Activated T-cell treated with anti-CD3 and anti-CD28 coated beads, Interleukin-2, amount 50 U/mL, for 24 hours (primary cell): ENCODE measurements at regions not wholly inside any gene's neighbourhood (a gene's known extent, or its start where the extent isn't known, plus 50 kb on each side); places are given as distances from the start of the nearest gene placed in this dataset.

ENCODE experiments used
- DNase-seq: peaks from one replicate; pipeline ENCODE4 v3.0.0-alpha.2; 2020
- H3K27ac Mint-ChIP-seq: 2 replicates; pipeline ENCODE4 v1.8.0; 2020; ENCODE audit warnings: mild to moderate bottlenecking, mixed read lengths
- H3K27me3 Mint-ChIP-seq: 2 replicates; pipeline ENCODE4 v1.8.0; 2020; ENCODE audit warnings: mixed read lengths
- H3K36me3 Mint-ChIP-seq: 2 replicates; pipeline ENCODE4 v1.8.0; 2020; ENCODE audit warnings: low read depth, mixed read lengths
- H3K4me1 Mint-ChIP-seq: 2 replicates; pipeline ENCODE4 v1.8.0; 2020; ENCODE audit warnings: low read depth, mixed read lengths
- H3K4me3 Mint-ChIP-seq: 2 replicates; pipeline ENCODE4 v1.8.0; 2020; ENCODE audit warnings: mild to moderate bottlenecking, moderate library complexity, mixed read lengths
- H3K9me3 Mint-ChIP-seq: 2 replicates; pipeline ENCODE4 v1.8.0; 2020; ENCODE audit warnings: mixed read lengths

DNA sequence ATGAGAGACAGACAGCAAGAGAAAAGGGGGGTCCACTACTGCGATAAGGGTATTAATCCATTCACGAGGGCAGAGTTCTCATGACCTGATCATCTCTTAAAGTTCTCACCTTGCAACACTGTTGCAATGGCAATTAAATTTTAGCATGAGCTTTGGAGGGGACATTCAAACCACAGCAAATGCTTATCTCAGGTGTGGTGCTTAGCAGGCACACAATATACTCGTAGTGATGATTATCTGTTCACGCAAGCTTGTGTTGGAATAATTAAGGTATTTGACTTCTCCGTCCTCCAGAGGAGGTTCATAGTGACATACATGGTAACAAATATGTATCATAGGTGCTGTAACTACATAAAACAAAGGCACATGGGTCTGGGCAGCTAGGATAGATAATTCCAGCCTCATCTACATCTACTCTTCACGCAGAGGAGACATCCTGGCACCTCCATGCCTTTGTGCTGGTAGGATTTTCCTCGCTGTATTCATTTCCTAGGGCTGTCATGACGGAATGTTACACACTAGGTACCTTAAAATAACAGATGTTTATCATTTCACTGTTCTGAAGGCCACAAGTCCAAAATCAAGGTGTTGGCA, 221.2 kb downstream of the RBM19 start:
- Mint-ChIP-seq H3K4me1 (no peaks in the 10 kb centered on the region), H3K4me3 (no peak overlapping the region), H3K27me3 (peaks cover 44% of the 10 kb centered on the region), H3K36me3 (no peaks in the 10 kb centered on the region), H3K27ac (no peak overlapping the region), H3K9me3 (no peaks in the 10 kb centered on the region)
- no peak for DNase-seq

DNA sequence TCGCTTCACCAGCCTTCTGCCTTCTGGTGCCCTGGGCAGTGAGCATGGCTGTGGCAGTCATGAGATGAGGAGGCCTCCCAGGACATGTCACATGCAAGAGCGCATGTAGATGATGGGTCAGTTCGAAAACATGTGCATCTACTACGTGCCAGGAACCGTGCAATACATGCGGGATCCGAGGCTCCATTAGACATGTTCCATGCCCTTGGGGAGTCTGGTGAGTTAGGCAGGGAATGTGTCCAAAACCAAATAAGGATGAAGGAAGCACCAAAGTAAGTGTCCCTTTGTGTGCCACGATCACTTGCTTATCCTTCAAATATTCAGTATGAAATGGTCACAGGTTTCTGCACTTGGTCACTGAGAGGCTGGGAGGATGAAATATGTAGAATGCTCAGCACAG, 223.3 kb downstream of the RBM19 start:
- no peaks in the 10 kb centered on the region for H3K9me3 Mint-ChIP-seq
- no peak overlapping the region for H3K4me3 Mint-ChIP-seq
- no peaks in the 10 kb centered on the region for H3K4me1 Mint-ChIP-seq
- no peak for DNase-seq
- no peak overlapping the region for H3K27ac Mint-ChIP-seq
- no peaks in the 10 kb centered on the region for H3K36me3 Mint-ChIP-seq
- peaks cover 52% of the 10 kb centered on the region for H3K27me3 Mint-ChIP-seq

DNA sequence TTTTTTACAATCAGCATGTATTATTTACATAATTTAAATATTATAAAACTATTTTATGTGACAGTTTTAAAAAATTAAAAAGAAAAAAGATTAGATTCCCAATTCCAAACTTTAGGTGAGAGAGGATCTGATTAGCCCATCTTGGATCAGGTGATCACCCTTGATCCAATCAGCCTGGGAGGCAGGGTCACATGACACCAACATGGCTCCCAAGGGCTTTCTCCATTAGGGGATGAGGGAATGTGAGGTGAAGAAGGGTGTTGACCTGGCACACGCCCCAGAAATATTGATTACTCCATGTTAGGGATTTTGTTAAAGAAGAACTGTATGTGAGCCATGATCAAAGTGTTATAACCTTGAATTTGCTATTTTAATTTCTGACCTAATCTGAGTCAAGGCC, 225.4 kb downstream of the RBM19 start:
- Mint-ChIP-seq H3K27me3 (peaks cover 54% of the 10 kb centered on the region), H3K4me3 (no peak overlapping the region), H3K4me1 (no peaks in the 10 kb centered on the region), H3K27ac (no peak overlapping the region), H3K9me3 (no peaks in the 10 kb centered on the region), H3K36me3 (no peaks in the 10 kb centered on the region)
- DNase-seq = no peak

DNA sequence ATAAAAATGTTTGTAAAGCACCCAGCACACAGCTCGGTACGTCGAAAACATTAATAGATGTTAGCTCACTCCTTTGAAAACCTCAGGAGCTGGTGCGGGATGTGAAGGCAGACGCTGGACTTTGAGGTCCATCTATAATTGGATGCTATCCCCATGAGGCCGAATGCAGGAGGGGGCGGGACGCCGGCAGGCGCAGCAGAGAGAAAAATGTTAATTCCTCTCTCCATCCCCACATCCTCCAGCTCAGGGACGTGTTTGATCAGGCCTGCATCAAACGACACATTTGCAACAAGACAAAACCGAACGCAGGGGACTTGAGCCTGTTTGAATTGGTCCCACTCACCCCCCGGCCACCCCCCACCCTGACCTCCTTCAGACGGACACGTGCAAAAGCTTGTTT, 231.0 kb downstream of the RBM19 start:
- Mint-ChIP-seq H3K9me3 (no peaks in the 10 kb centered on the region), H3K27ac (no peak overlapping the region), H3K27me3 (peaks cover 47% of the 10 kb centered on the region), H3K4me1 (no peaks in the 10 kb centered on the region), H3K4me3 (no peak overlapping the region), H3K36me3 (no peaks in the 10 kb centered on the region)
- no peak for DNase-seq

DNA sequence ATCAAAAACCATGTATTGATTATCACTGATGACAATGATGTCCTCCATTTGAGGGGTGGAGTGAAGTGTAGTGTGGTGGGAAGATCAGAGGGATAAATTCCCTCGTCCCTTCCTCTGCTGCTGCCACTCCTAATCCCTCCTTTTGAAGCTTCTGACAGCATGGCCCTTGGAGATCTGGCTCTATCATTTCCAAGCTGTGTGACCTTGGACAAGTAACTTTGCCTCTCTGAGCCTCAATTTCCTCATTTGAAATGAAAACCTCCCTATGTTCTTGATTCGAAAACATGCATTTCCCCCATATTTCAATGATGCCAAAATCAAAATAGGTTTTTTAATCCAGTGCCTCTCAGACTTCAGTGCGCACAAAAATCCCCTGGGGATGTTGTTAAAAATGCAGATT, 231.6 kb downstream of the RBM19 start:
- H3K4me1 Mint-ChIP-seq = no peaks in the 10 kb centered on the region
- no peak for DNase-seq
- peaks cover 40% of the 10 kb centered on the region for H3K27me3 Mint-ChIP-seq
- no peaks in the 10 kb centered on the region for H3K9me3 Mint-ChIP-seq
- no peaks in the 10 kb centered on the region for H3K36me3 Mint-ChIP-seq
- H3K27ac Mint-ChIP-seq = no peak overlapping the region
- no peak overlapping the region for H3K4me3 Mint-ChIP-seq

DNA sequence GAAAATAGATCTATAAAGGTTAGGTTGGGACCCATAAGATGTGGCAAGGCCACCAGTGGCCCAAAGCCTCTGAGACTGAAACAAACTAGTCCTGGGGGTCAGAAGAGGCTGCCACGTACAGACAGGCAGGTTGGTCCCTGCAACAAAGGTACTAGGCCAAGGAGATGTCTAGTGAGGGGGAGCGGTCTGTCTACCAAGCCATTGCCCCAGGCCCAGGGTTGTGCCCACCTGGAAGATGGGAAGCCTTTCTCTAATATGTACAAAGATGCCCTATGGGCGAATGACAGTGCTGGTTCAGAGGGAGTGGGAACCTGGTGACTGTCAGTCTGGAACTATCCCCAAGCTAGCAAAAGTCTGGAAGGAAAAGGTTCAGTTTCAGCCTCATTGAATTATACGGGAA, 233.2 kb downstream of the RBM19 start:
- peaks cover 37% of the 10 kb centered on the region for H3K27me3 Mint-ChIP-seq
- no peak overlapping the region for H3K4me3 Mint-ChIP-seq
- no peaks in the 10 kb centered on the region for H3K9me3 Mint-ChIP-seq
- H3K36me3 Mint-ChIP-seq = no peaks in the 10 kb centered on the region
- no peak for DNase-seq
- H3K4me1 Mint-ChIP-seq = no peaks in the 10 kb centered on the region
- H3K27ac Mint-ChIP-seq = no peak overlapping the region

DNA sequence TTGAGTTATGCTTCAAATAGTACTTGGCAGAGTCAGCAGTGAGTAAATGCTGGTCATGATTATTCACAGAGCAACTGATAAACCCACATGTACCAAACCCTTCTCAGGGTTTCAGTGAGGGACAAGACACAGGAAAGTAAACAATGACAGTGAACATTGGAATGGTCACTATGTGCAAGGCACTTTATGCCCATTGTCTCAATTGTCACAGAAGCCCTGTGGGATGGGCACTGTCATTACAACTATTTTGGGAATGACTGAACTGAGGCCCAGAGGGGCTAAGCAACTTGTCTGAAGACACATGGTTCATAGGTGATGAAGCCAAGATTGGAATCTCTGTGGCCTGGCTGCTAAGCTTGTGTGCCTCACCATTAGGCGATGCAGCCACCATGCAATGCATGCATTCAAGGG, 238.5 kb downstream of the RBM19 start:
- H3K4me1 Mint-ChIP-seq = no peaks in the 10 kb centered on the region
- H3K9me3 Mint-ChIP-seq = peaks cover 5% of the 10 kb centered on the region
- H3K27ac Mint-ChIP-seq = no peak overlapping the region
- no peak for DNase-seq
- no peak overlapping the region for H3K4me3 Mint-ChIP-seq
- peaks cover 14% of the 10 kb centered on the region for H3K27me3 Mint-ChIP-seq
- no peaks in the 10 kb centered on the region for H3K36me3 Mint-ChIP-seq

DNA sequence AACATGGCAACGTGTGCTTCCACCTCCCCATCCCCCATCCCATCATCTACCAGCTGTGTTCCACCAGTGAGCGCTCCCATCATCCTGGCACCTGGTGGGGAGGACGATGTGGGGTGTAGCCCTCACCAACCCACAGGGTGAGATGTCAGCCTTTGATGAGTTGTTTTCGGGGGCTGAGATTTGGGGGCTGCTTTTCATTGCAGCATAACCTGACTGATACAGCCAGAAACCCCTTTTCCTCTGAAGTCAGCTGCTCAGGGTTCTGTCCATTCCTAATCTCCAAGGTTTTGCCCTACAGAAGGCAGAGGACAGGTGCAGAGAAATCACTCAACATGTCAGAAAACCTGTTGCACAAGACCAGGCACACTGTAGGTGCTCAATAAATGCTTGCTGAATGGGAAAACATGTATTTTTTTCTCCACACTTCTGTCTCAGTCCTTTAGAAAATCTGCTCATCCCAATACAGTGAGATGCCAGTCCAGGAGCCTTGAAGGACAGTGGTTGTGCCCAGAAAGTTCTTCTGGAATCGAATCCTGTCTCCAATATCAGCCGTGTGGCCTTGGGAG, 239.8 kb downstream of the RBM19 start:
- H3K4me3 Mint-ChIP-seq = no peak overlapping the region
- no peak overlapping the region for H3K27ac Mint-ChIP-seq
- DNase-seq = no peak
- H3K27me3 Mint-ChIP-seq = peaks cover 21% of the 10 kb centered on the region
- H3K4me1 Mint-ChIP-seq = no peaks in the 10 kb centered on the region
- H3K36me3 Mint-ChIP-seq = no peaks in the 10 kb centered on the region
- peaks cover 5% of the 10 kb centered on the region for H3K9me3 Mint-ChIP-seq

DNA sequence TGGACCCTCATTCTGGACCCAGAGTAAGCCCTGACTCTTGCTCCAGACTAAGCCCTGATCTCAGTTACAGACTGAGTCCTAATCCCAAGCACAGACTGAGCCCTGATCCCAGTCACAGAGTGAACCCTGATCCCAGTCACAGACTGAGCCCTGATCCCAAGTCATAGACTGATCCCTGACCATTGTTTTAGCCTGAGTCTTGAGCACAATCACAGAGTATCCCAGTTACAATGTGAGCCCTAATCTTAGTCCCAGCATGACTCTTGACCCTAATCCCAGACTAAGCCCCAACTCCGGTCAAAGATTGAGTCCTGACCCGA, 240.6 kb downstream of the RBM19 start:
- H3K9me3 Mint-ChIP-seq = peaks cover 5% of the 10 kb centered on the region
- no peaks in the 10 kb centered on the region for H3K36me3 Mint-ChIP-seq
- no peak overlapping the region for H3K27ac Mint-ChIP-seq
- peaks cover 23% of the 10 kb centered on the region for H3K27me3 Mint-ChIP-seq
- DNase-seq = no peak
- H3K4me3 Mint-ChIP-seq = no peak overlapping the region
- no peaks in the 10 kb centered on the region for H3K4me1 Mint-ChIP-seq

DNA sequence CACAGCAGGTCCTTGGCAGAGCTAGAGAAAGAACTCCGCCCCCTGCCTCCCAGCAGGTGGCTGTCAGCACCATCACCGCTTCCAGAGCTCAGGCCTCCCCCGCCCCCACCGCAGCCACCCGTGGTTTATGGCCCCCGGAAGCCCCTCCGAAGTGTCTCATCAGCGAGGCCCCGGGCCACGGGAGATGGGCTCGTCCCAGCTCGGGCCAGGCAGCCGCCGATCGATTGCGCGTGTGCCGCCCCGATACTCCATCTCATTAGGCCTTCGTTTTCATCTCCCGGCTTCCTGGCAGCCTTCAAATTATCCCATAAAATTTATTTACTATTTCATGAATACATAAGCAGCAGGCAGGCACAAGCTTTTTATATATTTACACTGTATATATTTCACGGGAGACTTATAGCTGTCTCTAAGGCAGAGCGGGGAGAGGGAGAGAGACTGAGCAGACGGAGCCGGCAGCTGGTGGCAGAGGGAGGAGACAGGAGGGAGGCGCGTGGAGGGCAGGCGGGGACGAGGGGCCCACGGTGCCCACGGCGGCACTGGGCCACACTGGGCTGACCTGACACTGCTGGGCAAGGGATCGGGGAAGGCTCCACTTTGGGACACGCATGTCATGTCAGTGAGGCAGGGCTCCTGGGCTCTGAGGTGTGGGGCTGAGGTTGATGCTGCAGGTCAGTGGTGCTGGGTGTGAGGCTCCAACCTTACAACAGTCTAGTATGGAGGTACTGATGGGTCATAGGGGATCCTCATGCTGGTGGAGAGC, 241.2 kb downstream of the RBM19 start:
- H3K9me3 Mint-ChIP-seq = peaks cover 5% of the 10 kb centered on the region
- no peaks in the 10 kb centered on the region for H3K4me1 Mint-ChIP-seq
- no peak overlapping the region for H3K27ac Mint-ChIP-seq
- no peak overlapping the region for H3K4me3 Mint-ChIP-seq
- H3K36me3 Mint-ChIP-seq = no peaks in the 10 kb centered on the region
- no peak for DNase-seq
- peaks cover 23% of the 10 kb centered on the region for H3K27me3 Mint-ChIP-seq

DNA sequence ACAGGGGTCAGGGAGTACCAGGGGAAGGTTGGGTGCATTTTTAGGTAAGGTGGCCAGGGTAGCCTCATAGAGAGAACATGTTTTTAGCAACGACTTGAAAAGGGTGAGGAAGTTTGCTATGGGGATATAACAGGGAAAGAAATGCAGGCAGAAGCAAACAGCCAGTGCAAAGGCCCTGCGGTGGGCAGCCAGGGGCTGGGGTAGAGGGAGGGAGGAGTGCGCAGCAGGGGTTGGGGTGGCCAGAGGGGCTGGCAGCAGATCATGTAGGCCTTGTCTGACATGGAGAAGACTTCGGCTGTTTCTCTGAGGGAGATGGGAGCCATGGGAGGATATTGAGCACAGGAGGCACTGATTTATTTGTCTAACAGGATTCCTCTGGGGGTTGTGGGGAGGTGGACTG, 242.5 kb downstream of the RBM19 start:
- H3K27ac Mint-ChIP-seq = no peak overlapping the region
- H3K4me3 Mint-ChIP-seq = no peak overlapping the region
- no peaks in the 10 kb centered on the region for H3K4me1 Mint-ChIP-seq
- no peaks in the 10 kb centered on the region for H3K36me3 Mint-ChIP-seq
- peaks cover 22% of the 10 kb centered on the region for H3K27me3 Mint-ChIP-seq
- peaks cover 5% of the 10 kb centered on the region for H3K9me3 Mint-ChIP-seq
- DNase-seq = no peak

DNA sequence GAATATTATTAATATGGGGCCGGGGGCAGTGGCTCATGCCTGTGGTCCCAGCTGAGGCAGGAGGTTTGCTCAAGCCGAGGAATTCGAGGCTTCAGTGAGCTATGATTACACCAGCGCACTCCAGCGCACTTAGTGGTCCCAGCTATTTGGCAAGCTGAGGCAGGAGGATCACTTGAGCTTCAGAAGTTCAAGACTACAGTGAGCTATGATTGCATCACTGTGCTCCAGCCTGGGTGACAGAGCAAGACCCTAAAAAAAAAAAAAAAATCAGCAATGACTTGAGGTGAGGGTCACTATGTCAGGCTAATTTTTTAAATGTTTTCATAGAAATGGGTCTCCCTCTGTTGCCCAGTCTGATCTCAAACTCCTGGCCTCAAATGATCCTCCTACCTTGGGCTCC, 243.4 kb downstream of the RBM19 start:
- no peak overlapping the region for H3K27ac Mint-ChIP-seq
- H3K4me3 Mint-ChIP-seq = no peak overlapping the region

DNA sequence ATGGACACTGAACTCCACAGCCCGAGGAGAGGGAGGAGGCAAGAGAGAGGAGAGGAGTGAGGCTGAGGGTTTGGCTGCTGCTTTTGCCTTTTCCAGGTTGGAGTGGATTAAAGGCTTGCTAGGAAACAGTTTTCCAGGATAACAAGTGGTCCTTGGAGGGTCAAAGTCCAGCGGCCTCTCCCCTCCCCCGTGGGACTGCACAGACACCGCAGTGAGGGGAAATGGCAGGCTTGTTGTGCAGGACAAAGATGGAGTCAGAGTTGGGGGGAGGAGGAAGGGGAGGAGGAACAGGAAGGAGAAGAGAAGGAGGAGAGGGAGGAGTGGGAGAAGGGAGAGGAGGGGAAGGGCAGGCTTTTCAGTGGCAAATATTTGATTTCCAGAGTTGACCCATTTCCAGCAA, 245.5 kb downstream of the RBM19 start:
- H3K27me3 Mint-ChIP-seq = peaks cover 12% of the 10 kb centered on the region
- H3K27ac Mint-ChIP-seq = no peak overlapping the region
- H3K4me3 Mint-ChIP-seq = no peak overlapping the region
- H3K4me1 Mint-ChIP-seq = no peaks in the 10 kb centered on the region
- no peak for DNase-seq
- H3K9me3 Mint-ChIP-seq = no peaks in the 10 kb centered on the region
- H3K36me3 Mint-ChIP-seq = no peaks in the 10 kb centered on the region

More for the DNA sequence above, 243.4 kb downstream of the RBM19 start:
- Mint-ChIP-seq H3K9me3 (peaks cover 5% of the 10 kb centered on the region), H3K36me3 (no peaks in the 10 kb centered on the region), H3K4me1 (no peaks in the 10 kb centered on the region), H3K27me3 (peaks cover 19% of the 10 kb centered on the region)
- no peak for DNase-seq

DNA sequence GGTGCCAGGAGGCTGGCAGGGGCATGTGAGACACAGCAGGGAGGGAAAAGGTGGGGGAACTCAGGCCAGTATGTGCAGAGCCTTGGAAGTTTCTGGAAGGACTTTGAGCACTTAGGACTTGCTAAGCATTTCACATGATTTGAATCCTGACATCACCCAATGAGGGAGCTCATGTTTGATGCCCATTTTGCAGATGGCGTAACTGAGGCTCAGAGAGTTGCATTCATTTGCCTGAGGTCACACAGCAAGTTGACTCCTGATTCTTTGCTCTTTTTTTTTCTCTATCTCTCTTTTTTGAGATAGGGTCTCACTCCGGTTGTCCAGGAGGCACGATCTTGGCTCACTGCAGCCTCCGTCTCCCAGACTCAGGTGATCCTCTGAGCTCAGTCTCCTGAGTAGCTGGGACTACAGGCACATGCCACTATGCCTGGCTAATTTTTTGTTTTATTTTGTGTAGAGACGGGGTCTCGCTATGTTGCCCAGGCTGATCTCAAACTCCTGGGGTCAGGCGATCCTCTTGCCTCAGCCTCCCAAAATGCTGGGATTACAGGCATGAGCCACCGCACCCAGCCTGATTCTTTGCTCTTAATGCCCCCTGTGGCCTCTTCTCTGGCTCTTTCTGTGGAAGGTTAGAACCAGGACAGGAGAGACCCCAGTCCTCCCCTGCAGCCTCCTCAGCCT, 246.1 kb downstream of the RBM19 start:
- H3K9me3 Mint-ChIP-seq = no peaks in the 10 kb centered on the region

DNA sequence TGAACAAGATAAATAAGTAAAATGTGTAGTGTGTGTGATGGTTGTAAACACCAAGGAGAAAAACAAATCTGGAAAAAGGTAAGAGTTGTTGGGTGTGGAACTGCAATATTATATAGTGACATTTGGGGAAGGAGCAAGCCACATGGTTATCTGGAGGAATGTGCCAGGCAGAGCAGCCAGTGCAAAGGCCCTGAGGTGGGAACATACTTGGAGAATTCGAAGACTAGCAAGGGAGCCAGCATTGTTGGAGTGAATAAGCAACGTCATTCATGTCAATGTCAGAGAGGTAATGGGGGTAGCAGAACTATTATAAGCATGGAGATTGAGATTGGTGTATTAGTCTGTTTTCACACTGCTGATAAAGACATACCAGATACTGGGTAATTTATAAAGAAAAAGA, 241.5 kb upstream of the LHX5 start:
- Mint-ChIP-seq H3K27ac (no peak overlapping the region), H3K9me3 (peaks cover 3% of the 10 kb centered on the region), H3K27me3 (peaks cover 13% of the 10 kb centered on the region), H3K4me1 (no peaks in the 10 kb centered on the region), H3K36me3 (no peaks in the 10 kb centered on the region), H3K4me3 (no peak overlapping the region)
- DNase-seq = no peak

More for the DNA sequence above, 246.1 kb downstream of the RBM19 start:
- Mint-ChIP-seq H3K4me1 (no peaks in the 10 kb centered on the region), H3K4me3 (no peak overlapping the region), H3K27ac (no peak overlapping the region), H3K36me3 (no peaks in the 10 kb centered on the region), H3K27me3 (peaks cover 12% of the 10 kb centered on the region)
- DNase-seq = no peak
